ENCODE measurements at regions not wholly inside any gene's neighbourhood (a gene's known extent, or its start where the extent isn't known, plus 50 kb on each side); places are given as distances from the start of the nearest gene placed in this dataset.

DNA sequence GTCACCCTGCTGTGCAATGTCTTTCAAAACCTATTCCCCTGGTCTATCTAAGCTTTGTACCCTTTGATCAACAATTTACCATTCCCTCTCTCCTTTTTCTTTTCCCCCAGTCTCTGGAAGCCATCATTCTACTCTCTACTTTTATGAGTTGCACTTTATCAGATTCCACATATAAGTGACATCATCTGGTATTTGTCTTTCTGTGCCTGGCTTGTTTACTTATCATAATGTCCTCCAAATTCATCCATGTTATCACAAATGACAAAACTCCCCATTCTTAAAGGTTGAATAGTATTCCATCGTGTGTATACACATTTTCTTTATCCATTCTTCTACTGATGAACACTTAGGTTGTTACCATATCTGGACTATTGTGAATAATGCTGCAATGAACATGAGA, 344.2 kb upstream of the CCNH start:
- TF ChIP-seq CTCF (IDR thresholded peaks at IDR 0.05; ENCODE audit: insufficient read depth, low read depth, low read length) (no peak), EZH2 (IDR thresholded peaks at IDR 0.05; ENCODE audit: insufficient read depth, low read length) (no peak)
